SK-N-SH (cell line): ENCODE measurements at regions not wholly inside any gene's neighbourhood (a gene's known extent, or its start where the extent isn't known, plus 50 kb on each side); places are given as distances from the start of the nearest gene placed in this dataset.

ENCODE experiments used
- CTCF ChIP-seq: fragments of 200-600 bp; sonication (generic); IDR thresholded peaks from 2 replicates; pipeline ENCODE4 v1.6.1; 2017; ENCODE audit warnings: antibody characterized with exemption, mild to moderate bottlenecking, moderate library complexity
- EP300 ChIP-seq, 2 experiments: IDR thresholded peaks; 2 replicates each; pipeline versions ENCODE4 v1.4.0 to v1.6.1; 2012; ENCODE audit warnings: borderline replicate concordance in 1 of 2, low read depth in 1 of 2, low read length in 1 of 2
- NFIC ChIP-seq: IDR thresholded peaks from 2 replicates; pipeline ENCODE4 v1.4.0; 2012; ENCODE audit warnings: borderline replicate concordance
- TCF12 ChIP-seq: IDR thresholded peaks from 2 replicates; pipeline ENCODE4 v1.4.0; 2012
- TEAD4 ChIP-seq: IDR thresholded peaks from 2 replicates; pipeline ENCODE4 v1.4.0; 2012; ENCODE audit warnings: mild to moderate bottlenecking, borderline replicate concordance; ENCODE audit not compliant: insufficient read depth
- YY1 ChIP-seq: IDR thresholded peaks from 2 replicates; pipeline ENCODE4 v1.4.0; 2012; ENCODE audit warnings: low read depth, mild to moderate bottlenecking
- TF ChIP-seq, protein P1 (sequence below): IDR thresholded peaks from 2 replicates; pipeline ENCODE4 v1.4.0; 2012; ENCODE audit warnings: low read depth
- TF ChIP-seq, protein P2 (sequence below): IDR thresholded peaks from 2 replicates; pipeline ENCODE4 v1.6.1; 2012; ENCODE audit warnings: mild to moderate bottlenecking, low read depth, low read length, moderate library complexity
- TF ChIP-seq, protein P3 (sequence below): IDR thresholded peaks from 2 replicates; pipeline ENCODE4 v1.4.0; 2012; ENCODE audit warnings: low read depth, borderline replicate concordance

- TF ChIP-seq YY1 (no peak), CTCF (peak; percentile 32), TCF12 (no peak), NFIC (no peak), EP300 (IDR thresholded peaks at IDR 0.05; ENCODE audit: borderline replicate concordance in 1 of 2, low read depth in 1 of 2, low read length in 1 of 2) (no peak), TEAD4 (no peak)
- TF ChIP-seq, protein P1, sequence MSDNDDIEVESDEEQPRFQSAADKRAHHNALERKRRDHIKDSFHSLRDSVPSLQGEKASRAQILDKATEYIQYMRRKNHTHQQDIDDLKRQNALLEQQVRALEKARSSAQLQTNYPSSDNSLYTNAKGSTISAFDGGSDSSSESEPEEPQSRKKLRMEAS, result no peak
- TF ChIP-seq, protein P2, sequence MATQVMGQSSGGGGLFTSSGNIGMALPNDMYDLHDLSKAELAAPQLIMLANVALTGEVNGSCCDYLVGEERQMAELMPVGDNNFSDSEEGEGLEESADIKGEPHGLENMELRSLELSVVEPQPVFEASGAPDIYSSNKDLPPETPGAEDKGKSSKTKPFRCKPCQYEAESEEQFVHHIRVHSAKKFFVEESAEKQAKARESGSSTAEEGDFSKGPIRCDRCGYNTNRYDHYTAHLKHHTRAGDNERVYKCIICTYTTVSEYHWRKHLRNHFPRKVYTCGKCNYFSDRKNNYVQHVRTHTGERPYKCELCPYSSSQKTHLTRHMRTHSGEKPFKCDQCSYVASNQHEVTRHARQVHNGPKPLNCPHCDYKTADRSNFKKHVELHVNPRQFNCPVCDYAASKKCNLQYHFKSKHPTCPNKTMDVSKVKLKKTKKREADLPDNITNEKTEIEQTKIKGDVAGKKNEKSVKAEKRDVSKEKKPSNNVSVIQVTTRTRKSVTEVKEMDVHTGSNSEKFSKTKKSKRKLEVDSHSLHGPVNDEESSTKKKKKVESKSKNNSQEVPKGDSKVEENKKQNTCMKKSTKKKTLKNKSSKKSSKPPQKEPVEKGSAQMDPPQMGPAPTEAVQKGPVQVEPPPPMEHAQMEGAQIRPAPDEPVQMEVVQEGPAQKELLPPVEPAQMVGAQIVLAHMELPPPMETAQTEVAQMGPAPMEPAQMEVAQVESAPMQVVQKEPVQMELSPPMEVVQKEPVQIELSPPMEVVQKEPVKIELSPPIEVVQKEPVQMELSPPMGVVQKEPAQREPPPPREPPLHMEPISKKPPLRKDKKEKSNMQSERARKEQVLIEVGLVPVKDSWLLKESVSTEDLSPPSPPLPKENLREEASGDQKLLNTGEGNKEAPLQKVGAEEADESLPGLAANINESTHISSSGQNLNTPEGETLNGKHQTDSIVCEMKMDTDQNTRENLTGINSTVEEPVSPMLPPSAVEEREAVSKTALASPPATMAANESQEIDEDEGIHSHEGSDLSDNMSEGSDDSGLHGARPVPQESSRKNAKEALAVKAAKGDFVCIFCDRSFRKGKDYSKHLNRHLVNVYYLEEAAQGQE, result no peak
- TF ChIP-seq, protein P3, sequence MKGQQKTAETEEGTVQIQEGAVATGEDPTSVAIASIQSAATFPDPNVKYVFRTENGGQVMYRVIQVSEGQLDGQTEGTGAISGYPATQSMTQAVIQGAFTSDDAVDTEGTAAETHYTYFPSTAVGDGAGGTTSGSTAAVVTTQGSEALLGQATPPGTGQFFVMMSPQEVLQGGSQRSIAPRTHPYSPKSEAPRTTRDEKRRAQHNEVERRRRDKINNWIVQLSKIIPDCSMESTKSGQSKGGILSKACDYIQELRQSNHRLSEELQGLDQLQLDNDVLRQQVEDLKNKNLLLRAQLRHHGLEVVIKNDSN, result no peak
These were observed 549.4 kb upstream of the SYNCRIP start for GRCh38 chr6:86192123-86192522.
